PFSK-1 (cell line): ENCODE measurements at regions not wholly inside any gene's neighbourhood (a gene's known extent, or its start where the extent isn't known, plus 50 kb on each side); places are given as distances from the start of the nearest gene placed in this dataset.

Experiments
- FOXP2 ChIP-seq: optimal IDR thresholded peaks from 2 replicates; pipeline ENCODE3; 2011; ENCODE audit warnings: borderline replicate concordance, control low read depth, inconsistent platforms; ENCODE audit not compliant: insufficient read depth; ENCODE audit errors: extremely low read length, extremely low read depth
- POLR2AphosphoS5 ChIP-seq: IDR thresholded peaks from 2 replicates; pipeline ENCODE4 v1.6.1; 2012; ENCODE audit warnings: low read depth, mild to moderate bottlenecking, control low read depth, low read length, moderate library complexity
- REST ChIP-seq, 2 experiments: IDR thresholded peaks; 2 replicates each; pipeline versions ENCODE4 v1.6.1 to v1.8.0; 2011 to 2012; ENCODE audit warnings: low read depth in 2 of 2, low read length in 2 of 2, control low read depth in 1 of 2, inconsistent platforms in 1 of 2, mild to moderate bottlenecking in 1 of 2, moderate library complexity in 1 of 2; ENCODE audit not compliant: insufficient read depth in 1 of 2
- SIN3A ChIP-seq: IDR thresholded peaks from 2 replicates; pipeline ENCODE4 v1.6.1; 2012; ENCODE audit warnings: mild to moderate bottlenecking, low read length, moderate library complexity, borderline replicate concordance; ENCODE audit not compliant: insufficient read depth
- TAF1 ChIP-seq: IDR thresholded peaks from 2 replicates; pipeline ENCODE4 v1.6.1; 2012; ENCODE audit warnings: low read length, control low read depth, borderline replicate concordance; ENCODE audit not compliant: insufficient read depth

- TF ChIP-seq SIN3A (no peak), POLR2AphosphoS5 (no peak), FOXP2 (no peak)
Measured at GRCh38 chr4:30825008-30825770, 105.0 kb downstream of the PCDH7 start.

GRCh38 chr4:30828264-30828926 lies 108.2 kb downstream of the PCDH7 start:
- TF ChIP-seq SIN3A, result no peak
- no peak for TF ChIP-seq FOXP2
- no peak for TF ChIP-seq REST (IDR thresholded peaks at IDR 0.05; ENCODE audit: insufficient read depth in 1 of 2, low read depth in 2 of 2, low read length in 2 of 2)
- no peak for TF ChIP-seq POLR2AphosphoS5
- TF ChIP-seq TAF1, result no peak

DNA sequence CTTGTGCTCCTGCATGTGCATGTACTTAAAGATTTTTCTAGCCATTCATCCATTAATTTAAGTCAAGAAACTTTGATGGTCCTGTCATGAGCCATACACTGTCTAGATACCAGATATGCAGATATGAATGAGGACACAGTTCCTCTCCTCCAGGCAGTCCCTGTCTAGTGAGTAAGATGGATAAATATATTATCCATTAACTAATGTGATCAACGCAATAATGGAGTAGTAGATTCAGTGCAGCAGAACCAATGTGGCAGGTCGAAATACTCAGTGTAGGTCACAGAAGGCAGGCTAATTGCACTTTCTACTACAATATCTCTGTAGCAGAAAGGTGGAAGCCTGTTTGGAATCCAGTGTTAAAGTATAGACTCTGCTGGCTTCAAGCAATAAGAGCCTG lies 112.5 kb downstream of the PCDH7 start:
- no peak for TF ChIP-seq POLR2AphosphoS5
- no peak for TF ChIP-seq FOXP2
- TF ChIP-seq SIN3A, result no peak
- no peak for TF ChIP-seq REST (IDR thresholded peaks at IDR 0.05; ENCODE audit: insufficient read depth in 1 of 2, low read depth in 2 of 2, low read length in 2 of 2)
- no peak for TF ChIP-seq TAF1

DNA sequence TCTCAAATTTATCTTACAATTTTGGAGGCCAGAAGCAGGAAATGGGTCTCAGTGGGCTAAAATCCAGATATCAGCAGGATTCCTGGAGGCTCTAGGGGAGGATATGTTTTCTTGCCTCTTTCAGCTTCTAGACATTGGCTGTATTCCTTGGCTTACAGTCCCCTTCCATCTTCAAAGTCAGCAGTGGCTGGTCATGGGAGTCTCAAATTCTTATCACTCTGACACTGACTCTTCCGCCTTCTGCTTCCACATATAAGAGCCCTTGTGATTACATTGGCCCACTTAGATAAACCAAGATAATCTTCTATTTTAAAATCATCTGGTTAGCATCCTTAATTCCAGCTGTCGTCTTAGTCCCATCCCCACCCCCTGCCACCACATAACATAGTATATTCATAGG lies 113.0 kb downstream of the PCDH7 start:
- TF ChIP-seq REST (IDR thresholded peaks at IDR 0.05; ENCODE audit: insufficient read depth in 1 of 2, low read depth in 2 of 2, low read length in 2 of 2) (no peak), TAF1 (no peak), POLR2AphosphoS5 (no peak), SIN3A (no peak), FOXP2 (no peak)

GRCh38 chr4:30835044-30835443 lies 114.9 kb downstream of the PCDH7 start:
- TF ChIP-seq REST (IDR thresholded peaks at IDR 0.05; ENCODE audit: insufficient read depth in 1 of 2, low read depth in 2 of 2, low read length in 2 of 2) (no peak), FOXP2 (no peak), POLR2AphosphoS5 (no peak), SIN3A (no peak), TAF1 (no peak)
